ENCODE measurements at regions not wholly inside any gene's neighbourhood (a gene's known extent, or its start where the extent isn't known, plus 50 kb on each side); places are given as distances from the start of the nearest gene placed in this dataset.
A peak's percentile ranks its signal among the peaks of the same experiment; 100 is the strongest.

DNA sequence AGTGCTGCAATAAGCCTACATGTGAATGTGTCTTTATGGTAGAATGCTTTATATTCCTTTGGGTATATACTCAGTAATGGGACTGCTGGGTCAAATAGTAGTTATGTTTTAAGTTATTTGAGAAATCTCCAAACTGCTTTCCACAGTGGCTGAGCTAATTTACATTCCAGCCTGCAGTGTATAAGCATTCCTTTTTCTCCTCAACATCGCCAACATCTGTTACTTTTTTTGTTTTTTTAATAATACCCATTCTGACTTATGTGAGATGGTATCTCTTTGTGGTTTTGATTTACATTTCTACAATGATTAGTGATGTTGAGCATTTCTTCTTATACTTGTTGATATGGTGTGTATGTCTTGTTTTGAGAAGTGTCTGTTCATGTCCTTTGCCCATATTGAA, 1186.2 kb downstream of the BCL11B start:
- no peak for DNase-seq

DNA sequence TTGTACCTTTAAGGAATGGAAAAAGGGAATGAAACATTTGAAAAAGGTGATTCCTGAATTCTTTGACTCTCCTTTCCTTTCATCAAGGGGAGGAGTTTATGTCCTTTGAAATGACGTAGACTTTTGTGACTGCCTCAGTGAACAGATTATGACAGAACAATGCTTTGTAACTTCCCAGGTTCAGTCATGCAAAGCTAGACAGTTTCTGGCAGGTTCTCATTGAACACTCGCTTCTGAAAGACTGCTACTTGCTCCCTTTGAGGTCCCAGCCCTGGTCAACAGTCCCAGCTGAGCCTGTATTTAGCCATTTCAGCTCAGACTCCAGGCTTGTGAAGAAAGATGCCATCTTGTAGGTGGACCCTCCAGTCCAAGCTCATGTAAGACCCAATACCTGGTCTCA, 1178.9 kb downstream of the BCL11B start:
- DNase-seq = no peak

DNA sequence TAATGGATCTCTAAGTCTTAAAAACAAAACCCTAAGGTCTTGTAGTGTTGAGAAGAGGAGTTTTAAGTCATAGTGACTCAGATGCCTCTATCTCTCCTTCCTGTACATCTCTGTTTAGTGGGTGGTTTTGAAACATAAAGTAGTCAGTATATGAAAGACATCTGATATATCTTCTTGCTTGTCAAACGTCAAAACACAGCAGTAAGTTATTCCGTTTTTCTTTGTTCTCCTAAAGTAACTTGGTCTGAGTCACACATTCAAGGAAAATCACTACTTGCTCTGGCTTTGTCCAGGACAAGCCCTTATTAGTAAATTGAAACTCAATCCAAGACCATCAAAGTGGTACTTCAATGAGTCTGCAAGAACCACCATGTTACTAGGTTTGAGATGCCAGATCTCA, 1172.5 kb downstream of the BCL11B start:
- no peak for DNase-seq

DNA sequence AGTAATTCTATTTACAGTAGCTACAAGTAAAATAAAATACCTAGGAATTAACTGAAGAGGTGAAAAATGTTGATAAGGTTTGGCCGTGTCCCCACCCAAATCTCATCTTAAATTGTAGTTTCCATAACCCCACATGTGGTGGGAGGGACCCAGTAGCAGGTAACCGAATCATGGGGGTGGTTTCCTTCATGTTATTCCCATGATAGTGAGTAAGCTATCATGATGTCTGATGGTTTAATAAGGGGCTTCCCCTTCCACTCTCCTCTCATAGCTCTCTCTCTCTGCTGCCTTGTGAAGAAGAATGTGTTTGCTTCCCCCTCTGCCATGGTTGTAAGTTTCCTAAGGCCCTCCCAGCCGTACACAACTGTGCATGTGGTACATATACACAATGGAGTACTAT, 1170.7 kb downstream of the BCL11B start:
- DNase-seq = no peak

DNA sequence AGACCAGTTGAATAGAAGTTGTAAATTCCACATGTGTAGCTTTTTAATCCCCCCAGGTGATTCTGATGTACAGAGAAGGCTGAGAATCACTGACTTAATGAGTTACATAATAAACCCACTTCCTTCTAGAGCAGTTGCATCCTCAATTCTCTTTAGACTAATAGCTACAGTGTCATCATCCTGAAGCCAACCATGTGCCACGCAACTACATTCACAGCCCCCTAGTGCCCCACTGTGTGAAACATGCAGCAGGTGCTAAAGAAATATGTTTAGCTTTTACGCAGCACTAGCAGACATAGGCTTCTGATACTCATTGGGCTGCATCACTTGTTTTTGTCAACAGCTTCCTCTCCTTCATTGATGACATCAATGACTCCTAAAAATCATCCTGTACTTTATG, 1168.3 kb downstream of the BCL11B start:
- peak; percentile 15 for DNase-seq

DNA sequence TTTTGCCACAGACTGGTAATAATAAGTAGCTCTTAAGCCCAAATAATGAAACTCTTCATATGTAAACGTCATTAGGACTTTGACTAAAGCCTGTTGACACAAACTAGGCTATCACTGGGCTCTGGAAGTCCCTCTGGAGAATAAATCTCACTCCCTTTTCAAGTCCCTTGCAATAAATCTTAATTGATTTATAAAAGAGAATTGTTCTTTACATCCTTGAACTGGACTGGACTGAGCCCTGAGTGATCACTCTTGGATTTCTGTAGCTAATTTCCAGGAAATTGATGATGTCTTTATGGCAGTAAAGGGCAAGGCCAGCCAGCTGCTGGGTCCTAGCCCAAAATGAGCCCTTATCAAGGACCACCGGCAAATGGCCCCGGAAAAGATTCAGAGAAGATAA, 1162.7 kb downstream of the BCL11B start:
- DNase-seq = no peak

DNA sequence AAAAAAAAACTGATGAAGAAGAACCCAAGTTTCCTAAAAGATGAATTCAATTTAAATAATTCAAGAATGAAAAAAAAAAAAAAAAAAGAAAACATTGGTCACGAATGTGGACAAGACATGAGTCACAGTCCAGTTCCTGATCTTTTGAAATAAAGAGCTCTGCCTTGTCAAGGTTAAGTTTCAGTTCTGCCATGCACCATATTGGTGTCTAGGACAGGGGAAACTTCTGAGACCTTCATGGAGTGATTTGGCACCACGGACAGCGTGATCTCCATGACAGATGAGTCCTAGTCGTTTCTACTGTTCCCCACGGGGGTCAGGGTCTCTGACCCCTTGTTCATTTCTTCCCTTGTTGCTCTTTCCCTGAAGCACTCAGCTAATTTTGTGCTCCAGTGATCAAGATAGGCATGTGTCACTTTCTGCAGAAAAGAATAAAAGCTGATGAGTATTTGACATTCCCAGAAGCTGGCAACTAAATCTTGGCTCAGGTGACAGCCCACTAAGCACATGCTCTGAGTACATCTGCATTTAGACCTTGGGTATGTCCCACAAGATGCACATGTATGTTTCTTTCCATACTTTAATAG, 1159.7 kb downstream of the BCL11B start:
- DNase-seq = no peak

DNA sequence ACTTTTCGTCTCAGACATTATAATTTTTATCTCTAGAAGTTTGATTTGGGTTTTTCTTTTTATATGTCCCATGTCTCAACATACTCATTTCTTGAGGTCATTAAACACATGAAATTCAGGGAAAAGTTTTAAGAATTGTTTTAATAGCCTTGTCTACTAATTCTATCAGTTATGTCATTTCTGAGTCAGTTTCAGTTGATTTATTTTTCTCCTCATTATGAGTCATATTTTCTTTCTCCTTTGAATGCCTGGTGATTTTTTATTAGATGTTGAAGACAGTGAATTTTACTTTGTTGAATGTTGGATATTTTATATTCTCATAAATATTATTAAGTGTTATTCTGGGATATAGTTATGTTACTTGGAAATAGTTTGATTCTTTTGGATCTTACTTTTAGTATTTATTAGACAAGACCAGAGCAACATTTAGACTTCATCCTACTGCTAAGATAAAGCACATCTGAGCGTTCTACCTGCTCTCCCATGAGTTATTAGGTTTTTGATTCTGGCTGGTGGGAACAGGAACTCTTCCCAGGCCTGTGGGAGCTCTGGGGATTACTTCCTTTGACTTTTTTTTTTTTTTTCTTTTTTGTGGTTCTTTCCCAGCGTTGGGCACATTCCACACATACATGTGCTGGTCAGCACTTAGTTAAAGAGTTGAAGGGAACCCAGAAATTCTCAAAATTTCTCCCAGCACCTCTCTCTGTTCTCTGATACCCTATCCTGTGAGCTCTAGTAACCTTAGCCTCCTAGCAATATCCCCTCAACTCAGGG, 1157.7 kb downstream of the BCL11B start:
- no peak for DNase-seq

DNA sequence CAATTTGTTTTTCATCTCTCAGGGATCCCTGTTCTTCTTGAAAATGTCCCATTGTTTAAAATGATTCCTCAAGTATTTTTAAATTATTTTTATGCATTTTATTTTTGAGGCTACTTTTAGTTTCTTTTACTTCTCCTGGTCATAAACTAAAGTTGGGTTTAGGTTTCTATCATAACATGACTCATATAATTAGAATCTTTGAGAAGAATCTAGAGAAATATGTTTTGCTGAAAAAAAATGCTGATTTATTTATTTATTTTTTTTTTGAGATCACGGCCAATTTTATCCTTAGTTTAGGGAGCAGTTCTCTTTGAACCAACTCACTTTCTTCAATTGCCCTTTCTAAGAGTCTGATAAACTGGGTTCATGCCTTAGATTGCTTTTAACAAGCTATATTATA, 1157.1 kb downstream of the BCL11B start:
- no peak for DNase-seq

DNA sequence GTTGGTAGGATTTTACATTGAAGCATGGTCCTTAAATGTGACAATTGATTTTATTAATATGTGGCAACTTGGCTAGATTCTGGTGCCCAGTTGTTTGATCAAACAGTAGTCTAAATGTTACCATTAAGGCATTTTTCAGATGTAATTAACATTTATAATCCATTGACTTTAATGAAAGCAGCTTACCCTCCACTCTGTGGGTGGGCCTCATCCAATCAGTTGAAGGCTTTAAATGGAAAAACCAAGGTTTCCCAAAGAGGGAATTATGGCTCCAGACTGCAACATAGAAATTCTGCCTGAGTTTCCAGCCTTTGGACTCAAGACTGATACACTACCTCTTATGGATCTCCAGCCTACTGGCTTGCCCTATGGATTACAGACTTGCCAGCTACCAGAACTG, 1153.2 kb downstream of the BCL11B start:
- DNase-seq = no peak

DNA sequence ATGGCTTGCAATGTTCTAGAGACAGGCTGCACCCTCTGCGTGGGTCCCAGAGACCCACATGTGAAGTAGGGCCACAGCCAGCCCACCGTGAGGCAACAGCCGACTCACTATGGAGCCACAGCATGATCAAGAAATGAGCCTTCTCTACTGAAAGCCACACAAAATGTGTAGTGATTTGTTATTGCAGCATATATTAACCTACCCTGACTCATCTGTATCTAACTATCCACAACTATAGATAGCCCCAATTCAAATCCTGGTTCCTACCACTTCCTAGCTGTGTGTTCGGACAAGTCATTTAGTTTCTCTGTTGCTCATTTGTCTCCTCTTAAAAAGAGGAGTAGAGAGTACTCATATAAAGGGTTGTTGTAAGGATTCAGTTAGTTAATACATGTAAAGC, 1152.3 kb downstream of the BCL11B start:
- DNase-seq = no peak

DNA sequence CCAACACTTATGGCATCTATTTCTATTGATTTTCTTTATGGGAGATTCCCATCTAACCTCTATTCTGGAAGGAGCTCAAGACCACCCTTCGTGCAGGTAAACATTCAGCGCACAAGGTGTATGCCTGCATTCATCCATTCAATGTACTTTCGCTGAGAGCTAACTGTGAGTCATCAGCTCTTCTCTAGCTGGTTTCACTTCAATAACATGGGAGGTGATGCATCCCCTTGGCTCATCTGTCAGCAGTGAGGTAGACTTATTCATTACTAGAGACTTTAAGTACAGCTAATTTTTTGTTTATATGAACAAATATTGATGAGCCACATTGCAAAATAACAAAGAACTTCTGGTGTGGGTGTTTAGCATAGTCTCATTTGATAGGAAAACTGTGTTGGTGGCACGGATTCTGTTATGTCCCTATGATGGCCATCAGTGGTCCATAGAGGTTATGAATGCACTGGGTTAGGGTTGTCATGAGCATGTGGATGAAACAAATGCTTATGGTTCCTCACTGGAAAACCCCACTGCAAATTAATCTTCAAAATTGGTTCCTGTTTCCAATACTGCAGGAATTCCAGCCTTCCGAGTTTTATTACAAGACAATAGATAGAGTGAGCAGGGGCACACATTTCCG, 1151.0 kb downstream of the BCL11B start:
- no peak for DNase-seq

DNA sequence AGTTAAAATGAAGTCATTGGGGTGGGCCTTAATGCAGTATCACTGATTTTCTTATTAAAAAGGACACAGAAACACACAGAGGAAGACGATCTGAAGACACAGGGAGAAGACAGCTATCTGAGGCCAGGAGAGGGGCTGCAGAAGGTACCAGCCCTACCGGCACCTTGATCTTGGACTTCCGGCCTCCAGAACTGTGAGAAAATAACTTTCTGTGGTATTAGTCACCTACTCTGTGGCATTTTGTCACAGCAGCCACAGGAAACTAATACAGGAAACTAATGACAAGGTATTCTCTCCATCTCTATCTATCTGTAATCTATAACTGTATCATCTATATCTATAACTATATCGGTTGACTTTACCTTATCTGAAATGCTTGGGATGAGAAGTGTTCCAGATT, 1149.5 kb downstream of the BCL11B start:
- peak; percentile 19 for DNase-seq

DNA sequence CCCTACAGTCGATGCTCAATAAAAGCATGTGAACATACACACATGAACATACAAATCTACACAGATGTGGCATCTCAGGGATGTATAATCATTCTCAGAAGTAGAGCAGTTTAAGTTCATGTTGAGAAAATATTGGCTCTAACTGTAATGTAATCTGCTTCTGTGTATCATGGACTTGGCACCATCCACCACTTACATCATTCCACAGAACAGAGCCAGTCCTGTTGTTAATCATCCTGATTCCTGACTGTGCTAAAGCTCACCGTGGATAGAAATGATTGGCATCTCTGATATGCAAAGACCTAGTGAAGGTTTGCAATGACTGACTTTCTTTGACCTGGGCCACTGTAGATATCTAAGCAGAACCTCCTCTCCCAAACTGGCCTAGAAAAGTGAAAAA, 1141.3 kb downstream of the BCL11B start:
- DNase-seq = no peak

DNA sequence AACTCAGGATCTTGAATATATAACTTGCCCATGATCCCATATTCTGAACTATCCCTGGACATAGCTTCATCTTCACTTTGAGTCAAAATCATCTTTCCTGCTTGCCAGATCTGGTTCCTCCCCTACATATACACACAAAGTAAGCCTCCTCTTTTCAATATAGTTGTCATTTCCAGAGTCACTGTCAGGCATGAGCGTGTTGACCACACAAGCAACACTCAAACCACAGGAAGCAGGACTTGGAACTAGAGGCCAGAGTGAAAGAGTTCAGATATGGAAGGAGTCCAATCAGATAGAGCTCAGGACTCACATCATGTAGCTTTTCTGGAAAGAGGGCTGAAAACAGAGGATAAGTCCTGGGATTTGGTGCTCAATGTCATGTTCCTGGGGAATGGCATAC, 1140.6 kb downstream of the BCL11B start:
- no peak for DNase-seq

DNA sequence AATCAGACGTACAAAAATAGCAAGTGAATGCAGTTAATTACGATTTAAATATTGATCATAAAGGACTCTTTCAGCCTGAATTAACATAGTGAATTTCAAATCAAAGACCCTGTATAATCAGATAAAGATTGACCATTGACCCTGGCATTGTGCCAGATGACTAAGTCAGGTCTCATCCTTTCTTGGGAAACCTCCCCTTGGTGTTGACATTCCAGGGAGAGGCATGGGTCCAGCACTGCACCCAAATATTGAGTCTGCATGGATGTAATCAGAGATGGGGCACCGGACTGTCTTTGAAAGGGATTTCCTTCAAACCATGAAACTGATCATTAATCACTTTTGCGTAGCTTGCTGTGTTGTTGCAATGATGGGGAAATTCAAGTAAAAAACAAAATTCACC, 1138.2 kb downstream of the BCL11B start:
- DNase-seq = no peak

DNA sequence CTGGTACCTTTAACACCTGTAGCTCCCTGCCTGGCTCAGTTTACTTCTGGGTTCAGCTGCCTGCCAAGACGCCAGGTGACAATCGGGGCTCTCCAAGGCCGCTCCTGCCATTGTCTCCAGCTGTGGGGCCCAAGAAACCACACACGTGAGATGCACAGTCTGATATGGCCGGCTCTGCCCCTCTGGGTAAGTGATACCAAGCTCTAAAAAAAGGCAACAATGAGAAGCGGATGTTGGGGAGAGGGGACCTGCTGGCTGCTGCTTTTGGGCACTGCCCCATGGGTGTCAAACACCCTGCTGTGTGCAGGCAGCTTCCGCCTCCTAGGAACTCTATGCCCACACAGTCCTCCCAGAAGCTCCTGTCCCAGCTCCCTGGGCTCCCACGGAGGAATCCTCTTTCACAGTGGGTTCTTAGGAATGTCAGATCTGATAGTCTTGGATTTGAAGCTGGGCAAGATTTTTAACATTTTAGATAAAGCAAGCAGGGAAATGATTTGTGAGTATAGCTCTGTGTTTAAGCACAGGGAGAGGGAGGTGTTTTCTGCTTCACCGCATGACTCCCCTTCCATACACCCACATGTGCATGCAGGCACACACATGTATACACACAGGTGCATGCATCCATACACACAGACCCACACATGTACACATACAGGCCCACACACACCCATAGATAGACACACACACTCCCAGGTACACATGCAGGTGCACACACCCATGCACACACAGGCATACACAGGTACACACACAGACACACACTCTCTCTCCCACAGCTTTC, 1135.8 kb downstream of the BCL11B start:
- peak; percentile 37 for DNase-seq

DNA sequence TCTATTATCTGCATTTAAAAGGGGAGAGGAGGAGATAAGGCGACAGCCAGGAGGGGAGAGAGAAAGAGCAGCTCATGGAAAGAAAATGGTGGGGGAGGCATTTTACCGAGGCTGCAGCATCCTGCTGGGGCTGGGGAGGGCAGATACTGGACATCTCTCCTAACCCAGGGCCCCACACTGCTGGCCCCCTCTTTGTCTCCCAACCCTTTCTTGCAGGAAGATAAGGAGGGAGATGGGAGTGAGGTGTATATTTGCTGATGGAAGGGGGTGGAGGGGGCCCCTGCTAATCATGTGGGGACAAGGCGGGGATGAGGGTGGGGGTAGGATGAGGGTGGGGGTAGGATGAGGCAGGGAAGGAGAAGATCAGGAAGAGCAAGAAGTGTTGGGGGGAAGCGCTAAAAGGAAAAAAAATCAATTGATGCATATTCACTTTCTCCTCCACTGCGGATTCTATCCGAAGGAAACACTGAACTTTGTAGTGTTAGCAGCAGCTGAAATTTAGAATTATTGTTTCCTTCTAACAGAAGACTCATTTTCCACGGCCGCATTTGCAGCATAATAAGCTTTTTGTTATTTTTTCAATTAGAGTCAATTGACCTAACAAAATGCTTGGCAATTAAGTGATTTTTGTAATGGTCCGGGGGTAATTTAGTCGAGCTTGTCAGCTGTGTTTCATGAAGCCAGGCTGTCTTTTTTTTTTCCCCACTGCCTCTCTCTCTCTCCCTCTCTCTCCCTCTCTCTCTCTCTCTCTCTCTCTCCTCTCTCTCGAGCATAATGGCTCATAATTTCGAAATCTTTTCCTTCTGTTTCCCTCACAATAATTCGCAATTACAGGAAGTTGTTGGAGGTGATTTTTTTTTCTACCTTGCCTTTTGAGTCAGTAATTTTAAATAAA, 1134.6 kb downstream of the BCL11B start:
- peak; percentile 22 for DNase-seq

DNA sequence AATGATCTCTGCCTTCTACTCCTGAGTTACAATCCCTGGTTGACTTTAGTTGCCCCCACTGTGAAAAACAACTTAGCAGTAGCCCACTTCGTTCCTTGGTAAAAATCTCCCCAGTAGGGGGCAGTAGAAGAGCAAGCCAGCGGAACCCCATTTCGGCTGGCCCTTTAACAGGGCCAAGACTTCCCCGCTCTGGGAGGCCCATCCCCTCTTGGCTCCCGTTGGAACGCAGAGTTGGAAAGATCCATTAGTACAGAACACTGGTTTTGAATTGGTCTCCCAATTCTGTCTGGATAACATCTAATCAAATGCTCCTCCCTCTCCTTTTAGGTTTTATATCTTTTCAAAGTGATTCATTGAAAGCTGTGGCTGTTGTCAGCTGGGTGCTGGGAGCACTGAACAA, 1133.3 kb downstream of the BCL11B start:
- DNase-seq = peak; percentile 84

DNA sequence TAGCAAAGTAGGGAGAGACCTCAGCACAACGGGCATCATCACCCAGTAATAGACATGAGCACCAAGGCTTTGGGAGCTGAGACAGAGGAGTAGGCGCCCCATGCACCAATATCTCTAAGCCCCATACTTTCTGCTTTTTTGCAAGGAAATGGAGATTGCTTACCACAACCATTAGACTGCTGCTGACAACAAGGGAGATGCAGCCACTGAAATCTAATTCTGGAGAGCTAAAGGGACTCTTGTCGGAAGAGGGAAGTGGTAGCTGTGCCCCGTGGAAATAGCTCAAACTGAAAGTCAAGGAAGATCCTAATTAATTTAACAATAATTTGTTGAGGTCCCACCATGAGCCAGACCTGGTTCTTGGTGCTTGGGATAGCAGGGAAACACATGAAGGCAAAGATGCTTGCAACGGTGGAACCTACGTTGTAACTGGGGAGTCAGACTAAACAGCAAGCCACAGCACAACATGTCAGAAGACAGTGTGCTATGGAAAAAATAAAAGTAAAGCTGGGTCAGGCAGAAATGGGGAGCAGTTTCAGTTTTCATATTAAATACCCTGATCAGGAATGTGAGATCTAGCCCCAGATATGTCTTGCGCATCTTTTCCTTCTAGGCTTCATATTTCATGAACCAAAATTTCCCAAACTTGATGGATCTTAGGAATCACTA, 1131.0 kb downstream of the BCL11B start:
- peak; percentile 24 for DNase-seq

DNA sequence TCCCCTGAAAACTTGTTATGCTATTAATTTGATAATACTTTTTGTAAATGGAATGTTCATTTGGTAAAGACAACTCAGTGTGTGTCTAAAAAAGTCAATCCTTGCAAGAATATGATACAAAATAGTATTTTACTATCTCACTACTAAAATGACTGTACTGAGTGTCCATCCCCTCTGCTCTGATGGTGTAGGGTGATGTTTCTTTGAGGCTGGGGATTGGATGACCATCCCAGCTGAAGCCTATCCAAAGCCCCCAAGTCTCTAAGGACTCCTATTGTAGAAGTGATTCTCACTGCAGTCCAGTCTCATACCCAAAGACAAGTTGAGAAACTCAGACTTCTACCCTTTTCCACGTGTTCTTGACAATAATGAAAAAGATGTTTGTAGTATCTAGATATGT, 1128.4 kb downstream of the BCL11B start:
- no peak for DNase-seq

DNA sequence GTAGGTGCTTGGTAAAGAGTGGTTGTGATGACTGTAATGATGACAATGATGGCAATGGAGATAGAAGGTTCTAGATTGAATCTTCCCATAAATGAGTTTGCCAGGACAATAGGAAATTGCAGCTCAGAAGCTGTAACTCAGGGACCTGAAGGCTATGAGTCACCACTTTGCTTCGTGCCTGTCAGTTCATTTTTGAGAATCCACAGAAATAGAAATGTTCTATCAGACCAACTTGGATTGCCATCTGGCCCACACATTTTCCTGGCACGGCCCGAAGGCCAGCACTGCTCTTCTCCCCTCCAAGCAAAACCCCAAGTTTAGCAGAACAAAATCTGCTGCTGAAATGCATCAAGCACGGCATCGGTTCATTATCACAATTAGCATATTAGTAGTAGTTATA, 1127.0 kb downstream of the BCL11B start:
- DNase-seq = no peak

Data from CD4-positive, alpha-beta T cell treated with Interleukin-10 for 1 hour (primary cell).